Breast epithelium (tissue), 4 donors: ENCODE measurements at regions not wholly inside any gene's neighbourhood (a gene's known extent, or its start where the extent isn't known, plus 50 kb on each side); places are given as distances from the start of the nearest gene placed in this dataset.

Experiments
- DNase-seq, 2 donors: peaks; one replicate each; pipeline ENCODE4 v3.0.0-alpha.2; 2019; ENCODE audit warnings: low spot score in 2 of 2
- H3K27ac ChIP-seq, 2 donors: fragments of 200-600 bp; sonication (generic) in 1 of 2; one replicate each; pipeline ENCODE4 v1.5.1; 2016 to 2019; ENCODE audit warnings: mild to moderate bottlenecking in 1 of 2
- H3K27me3 ChIP-seq, 2 donors: fragments of 200-600 bp; sonication (generic) in 1 of 2; one replicate each; pipeline versions ENCODE4 v1.5.1 to v1.6.0; 2017 to 2019; ENCODE audit warnings: control low read depth in 1 of 2, mild to moderate bottlenecking in 1 of 2
- H3K36me3 ChIP-seq: fragments of 200-600 bp; one replicate; pipeline ENCODE4 v1.5.1; 2019
- H3K4me1 ChIP-seq, 2 donors: fragments of 200-600 bp; sonication (generic); one replicate each; pipeline ENCODE4 v1.5.1; 2016 to 2019; ENCODE audit warnings: control low read depth in 1 of 2
- H3K4me3 ChIP-seq, 3 donors: fragments of 200-600 bp; sonication (generic); 1 replicate in 2 of 3; 2 replicates in 1 of 3; pipeline ENCODE4 v1.5.1; 2016 to 2019; ENCODE audit warnings: mild to moderate bottlenecking in 3 of 3, moderate library complexity in 2 of 3
- H3K9me3 ChIP-seq, 2 donors: fragments of 200-600 bp; sonication (generic) in 1 of 2; one replicate each; pipeline ENCODE4 v1.5.1; 2016 to 2019; ENCODE audit warnings: control low read depth in 1 of 2
- POLR2A ChIP-seq: fragments of 450-650 bp; IDR thresholded peaks from one replicate; pipeline ENCODE4 v1.6.1; 2016; ENCODE audit warnings: antibody characterized with exemption, mild to moderate bottlenecking, moderate library complexity
- POLR2AphosphoS5 ChIP-seq, 3 donors: sonication (generic); formaldehyde crosslinking; IDR thresholded peaks; one replicate each; pipeline ENCODE4 v1.6.1; 2017; ENCODE audit warnings: antibody characterized with exemption in 3 of 3
- intact Hi-C: fragments of 100-400 bp; cut with DNase I; formaldehyde crosslinking; loops from one replicate; pipeline ENCODE4 v1.15.1; 2023; ENCODE audit warnings: low total_unique reads
- TF ChIP-seq, protein P1 (sequence below), 3 donors: fragments of 450-650 bp; IDR thresholded peaks; one replicate each; pipeline ENCODE4 v1.5.1; 2016 to 2017; ENCODE audit warnings: antibody characterized with exemption in 3 of 3, mild to moderate bottlenecking in 3 of 3, moderate library complexity in 3 of 3

DNA sequence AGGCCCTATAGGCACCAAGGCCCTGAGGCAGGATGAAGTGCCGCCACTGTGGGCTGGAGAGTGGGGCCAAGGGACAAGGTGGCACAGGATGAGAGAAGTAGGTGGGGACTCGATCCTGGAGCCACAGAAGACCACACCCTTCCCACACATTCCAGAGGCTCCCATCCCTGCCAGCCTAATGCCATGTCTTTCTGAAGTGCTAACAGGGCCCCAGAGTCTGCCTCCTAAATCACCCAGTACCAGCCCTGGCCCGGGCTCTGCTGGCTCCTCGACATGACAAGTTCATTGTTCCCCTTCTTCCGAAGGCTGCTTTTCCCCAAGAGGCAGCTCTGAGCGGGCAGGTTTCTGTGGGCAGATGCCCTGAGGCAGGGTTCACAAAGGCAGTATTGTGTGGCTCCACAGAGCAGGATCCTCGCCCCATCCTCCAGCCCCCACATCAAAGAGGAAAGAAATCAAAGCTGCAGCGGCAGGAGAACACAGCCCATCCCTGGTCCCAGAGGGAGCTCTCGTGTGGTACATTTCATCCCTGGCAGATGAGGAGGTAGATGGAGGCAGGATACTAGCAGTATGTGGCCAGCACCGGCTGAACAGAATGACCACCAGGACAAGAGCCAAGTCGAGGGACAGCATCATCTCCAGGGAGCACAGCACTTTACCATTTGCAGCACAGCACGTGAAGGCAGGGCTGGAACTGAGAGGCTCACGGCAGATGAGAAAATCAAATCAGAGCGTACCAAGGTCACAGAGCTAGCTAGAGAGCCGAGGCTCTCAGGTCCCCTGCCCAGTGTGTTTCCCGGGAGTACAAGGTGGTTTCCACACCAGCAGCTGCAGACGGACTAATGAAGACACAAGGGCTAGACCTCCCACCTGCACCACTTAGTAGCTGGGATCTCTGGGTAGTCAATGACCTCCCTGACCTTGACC, 64.8 kb downstream of the SYF2 start:
- peak in 1 of 2 donors; percentile 84 for DNase-seq
- intact Hi-C loops = no loop called here
- H3K4me1 ChIP-seq = no peaks in the 10 kb centered on the region
- H3K4me3 ChIP-seq = no peak overlapping the region
- no peaks in the 10 kb centered on the region for H3K36me3 ChIP-seq
- peak overlapping the region; percentile 43 to 61 for H3K27ac ChIP-seq
- no peaks in the 10 kb centered on the region for H3K9me3 ChIP-seq
- TF ChIP-seq POLR2AphosphoS5 (IDR thresholded peaks at IDR 0.05) (peak in 1 of 3 donors; percentile 35), POLR2A (no peak)
- H3K27me3 ChIP-seq = no peaks in the 10 kb centered on the region

DNA sequence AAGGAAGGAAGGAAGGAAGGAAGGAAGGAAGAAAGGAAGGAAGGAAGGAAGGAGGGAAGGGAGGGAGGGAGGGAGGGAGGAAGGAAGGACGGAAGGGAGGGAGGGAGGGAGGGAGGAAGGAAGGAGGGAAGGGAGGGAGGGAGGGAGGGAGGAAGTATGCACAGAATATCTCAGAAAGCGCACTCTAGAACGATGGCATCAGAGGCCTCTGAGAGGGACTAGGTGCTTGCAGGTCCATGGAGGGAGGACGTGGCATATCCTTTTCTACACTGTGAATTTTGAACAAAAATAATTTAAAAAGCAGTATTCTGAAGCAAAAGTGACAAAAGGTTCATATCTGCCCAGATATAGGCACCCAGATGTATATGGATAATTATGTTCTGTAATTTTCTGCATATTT, 65.5 kb downstream of the SYF2 start:
- intact Hi-C loops = no loop called here
- Histone ChIP-seq H3K27me3 (no peaks in the 10 kb centered on the region), H3K27ac (peak overlapping the region; percentile 43 to 61), H3K36me3 (no peaks in the 10 kb centered on the region), H3K9me3 (no peaks in the 10 kb centered on the region), H3K4me1 (no peaks in the 10 kb centered on the region), H3K4me3 (no peak overlapping the region)
- TF ChIP-seq, protein P1, sequence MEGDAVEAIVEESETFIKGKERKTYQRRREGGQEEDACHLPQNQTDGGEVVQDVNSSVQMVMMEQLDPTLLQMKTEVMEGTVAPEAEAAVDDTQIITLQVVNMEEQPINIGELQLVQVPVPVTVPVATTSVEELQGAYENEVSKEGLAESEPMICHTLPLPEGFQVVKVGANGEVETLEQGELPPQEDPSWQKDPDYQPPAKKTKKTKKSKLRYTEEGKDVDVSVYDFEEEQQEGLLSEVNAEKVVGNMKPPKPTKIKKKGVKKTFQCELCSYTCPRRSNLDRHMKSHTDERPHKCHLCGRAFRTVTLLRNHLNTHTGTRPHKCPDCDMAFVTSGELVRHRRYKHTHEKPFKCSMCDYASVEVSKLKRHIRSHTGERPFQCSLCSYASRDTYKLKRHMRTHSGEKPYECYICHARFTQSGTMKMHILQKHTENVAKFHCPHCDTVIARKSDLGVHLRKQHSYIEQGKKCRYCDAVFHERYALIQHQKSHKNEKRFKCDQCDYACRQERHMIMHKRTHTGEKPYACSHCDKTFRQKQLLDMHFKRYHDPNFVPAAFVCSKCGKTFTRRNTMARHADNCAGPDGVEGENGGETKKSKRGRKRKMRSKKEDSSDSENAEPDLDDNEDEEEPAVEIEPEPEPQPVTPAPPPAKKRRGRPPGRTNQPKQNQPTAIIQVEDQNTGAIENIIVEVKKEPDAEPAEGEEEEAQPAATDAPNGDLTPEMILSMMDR (IDR thresholded peaks at IDR 0.05) = no peak
- TF ChIP-seq POLR2AphosphoS5 (IDR thresholded peaks at IDR 0.05) = no peak
- TF ChIP-seq POLR2A = no peak
- no peak for DNase-seq

DNA sequence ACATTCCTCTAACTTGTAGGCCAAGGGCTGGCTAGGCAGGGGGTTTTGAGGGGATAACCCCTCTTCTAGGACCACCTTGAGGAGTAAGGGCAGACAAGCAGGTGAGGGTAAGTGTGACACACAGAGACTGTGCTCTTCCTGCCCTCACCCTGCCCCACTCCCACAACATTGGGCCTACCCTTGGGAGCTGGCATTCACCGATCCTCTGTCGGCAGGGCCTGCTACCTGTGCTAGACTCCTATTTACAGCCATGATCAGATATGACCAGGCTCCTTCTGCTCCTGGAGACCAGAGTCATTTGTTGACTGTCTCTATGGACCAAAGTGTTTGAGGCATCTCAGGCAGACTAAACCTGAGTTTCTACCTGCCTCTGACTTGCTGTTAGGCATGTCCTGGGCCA, 68.3 kb downstream of the SYF2 start:
- H3K36me3 ChIP-seq = no peaks in the 10 kb centered on the region
- no peaks in the 10 kb centered on the region for H3K27me3 ChIP-seq
- no peaks in the 10 kb centered on the region for H3K4me1 ChIP-seq
- H3K27ac ChIP-seq = no peak overlapping the region
- intact Hi-C loops = no loop called here
- no peak for DNase-seq
- no peak overlapping the region for H3K4me3 ChIP-seq
- TF ChIP-seq POLR2AphosphoS5 (IDR thresholded peaks at IDR 0.05) (no peak), POLR2A (no peak)
- TF ChIP-seq, protein P1 (IDR thresholded peaks at IDR 0.05) = no peak
- no peaks in the 10 kb centered on the region for H3K9me3 ChIP-seq

DNA sequence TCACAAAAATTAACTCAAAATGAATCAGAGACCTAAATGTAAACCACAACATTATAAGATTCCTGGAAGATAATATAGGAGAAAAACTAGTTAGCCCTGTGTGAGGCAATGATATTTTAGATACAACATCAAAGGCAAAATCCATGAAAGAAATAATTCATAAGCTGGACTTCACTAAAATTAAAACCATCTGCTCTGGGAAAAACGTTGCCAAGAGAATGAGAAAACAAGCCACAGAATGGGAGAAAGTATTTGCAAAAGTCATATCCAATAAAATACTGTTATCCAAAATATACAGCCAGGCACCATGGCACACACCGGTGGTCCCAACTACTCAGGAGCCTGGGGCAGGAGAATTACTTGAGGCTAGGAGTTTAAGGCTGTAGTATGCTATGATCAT, 70.3 kb downstream of the SYF2 start:
- Histone ChIP-seq H3K4me3 (no peak overlapping the region), H3K36me3 (no peaks in the 10 kb centered on the region)
- intact Hi-C loops = no loop called here

DNA sequence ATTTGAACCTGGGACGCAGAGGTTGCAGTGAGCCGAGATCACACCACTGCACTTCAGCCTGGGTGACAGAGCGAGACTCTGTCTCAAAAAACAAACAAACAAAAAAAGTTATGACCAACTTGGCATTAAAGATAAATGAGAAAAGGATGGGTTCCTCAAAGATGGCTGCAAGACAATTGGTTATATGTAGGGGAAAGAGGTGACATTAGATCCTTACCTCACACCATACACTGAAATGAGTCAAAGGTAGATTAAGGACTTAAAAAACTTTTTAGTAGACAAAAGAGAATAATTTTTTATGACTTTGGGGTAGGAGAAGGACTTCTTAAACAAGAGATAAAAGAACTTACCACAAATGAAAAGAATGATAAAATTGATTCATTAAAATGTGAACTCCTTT, 74.5 kb downstream of the SYF2 start:
- intact Hi-C loops = no loop called here
- TF ChIP-seq POLR2A (no peak), POLR2AphosphoS5 (IDR thresholded peaks at IDR 0.05) (no peak)
- TF ChIP-seq, protein P1 (IDR thresholded peaks at IDR 0.05) = no peak
- DNase-seq = no peak

More for the DNA sequence above, 70.3 kb downstream of the SYF2 start:
- Histone ChIP-seq H3K27ac (no peak overlapping the region), H3K4me1 (no peaks in the 10 kb centered on the region), H3K9me3 (no peaks in the 10 kb centered on the region), H3K27me3 (no peaks in the 10 kb centered on the region)
- DNase-seq = no peak
- TF ChIP-seq, protein P1 (IDR thresholded peaks at IDR 0.05) = no peak
- TF ChIP-seq POLR2AphosphoS5 (IDR thresholded peaks at IDR 0.05) (no peak), POLR2A (no peak)

More for the DNA sequence above, 74.5 kb downstream of the SYF2 start:
- Histone ChIP-seq H3K4me1 (no peaks in the 10 kb centered on the region), H3K9me3 (no peaks in the 10 kb centered on the region), H3K27me3 (no peaks in the 10 kb centered on the region), H3K4me3 (no peak overlapping the region), H3K27ac (no peak overlapping the region), H3K36me3 (no peaks in the 10 kb centered on the region)
